ENCODE measurements at regions not wholly inside any gene's neighbourhood (a gene's known extent, or its start where the extent isn't known, plus 50 kb on each side); places are given as distances from the start of the nearest gene placed in this dataset.
"Not testable (repeated sequence)": the region's sequence is repeated elsewhere in the genome, so short reads cannot be mapped to it uniquely, and the experiment has no call there.

DNA sequence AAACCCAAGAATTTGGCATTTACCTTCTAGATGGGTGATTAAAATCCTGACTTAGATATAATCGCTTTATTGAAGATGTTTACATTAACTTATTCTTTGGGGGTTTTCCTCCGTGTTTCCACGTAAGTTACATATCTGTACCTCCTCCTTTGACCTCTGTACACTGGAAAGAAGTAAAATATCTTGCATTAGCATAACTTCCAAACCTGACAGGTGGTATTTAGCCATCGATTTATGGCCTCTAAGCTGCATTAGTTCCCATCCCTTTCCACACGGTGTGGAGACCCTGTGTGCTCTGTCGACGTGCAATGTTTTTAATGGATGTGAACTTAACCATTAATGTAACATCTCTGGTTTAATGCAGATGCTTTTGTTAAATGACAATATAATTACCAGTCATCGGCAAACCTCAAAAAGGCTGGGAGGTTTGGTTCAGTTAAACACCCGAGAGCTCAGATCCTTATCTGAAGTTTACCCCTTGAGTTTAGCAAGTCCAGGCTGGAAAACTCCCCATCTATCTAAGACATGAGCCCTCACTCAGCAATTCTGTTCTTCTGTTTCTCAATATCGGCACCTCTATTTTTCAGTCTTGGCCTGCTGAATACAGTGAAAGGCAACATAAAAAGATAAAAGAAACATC is 295.2 kb downstream of the GATA3 start:
- DNase-seq: no peak

DNA sequence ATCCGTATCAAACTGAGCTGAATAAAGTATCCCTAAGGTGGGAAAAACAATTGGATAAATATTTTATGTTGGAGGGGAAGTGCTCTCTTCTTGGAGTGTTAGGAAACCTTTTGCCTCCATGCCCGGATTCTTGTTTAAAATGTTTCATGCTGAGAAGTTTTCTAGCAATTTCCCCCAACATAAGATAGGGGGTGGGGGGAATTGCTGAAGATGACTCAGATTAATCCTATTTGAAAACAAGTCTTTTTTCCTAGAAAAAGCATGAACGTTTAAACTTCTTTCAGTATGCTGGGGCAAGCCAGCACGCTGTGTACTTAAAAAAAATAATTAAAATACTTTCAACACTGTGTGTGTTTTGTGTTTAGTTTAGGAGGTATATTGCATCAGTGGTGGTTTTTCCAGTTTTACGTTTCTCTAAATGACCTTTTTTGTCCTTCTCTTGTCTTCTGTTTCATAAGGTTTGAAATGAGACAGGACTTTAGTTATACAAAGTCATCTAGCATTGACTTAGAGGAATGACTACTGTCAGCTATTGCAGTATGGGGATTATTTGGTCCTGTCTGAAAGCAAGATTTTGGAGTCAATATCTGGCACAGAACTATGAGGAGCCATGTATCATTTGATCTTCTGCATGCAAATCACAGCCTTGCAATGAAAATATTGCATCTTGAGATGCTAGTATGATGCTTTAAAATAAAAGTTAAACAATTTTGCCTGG is 295.9 kb downstream of the GATA3 start:
- DNase-seq: no peak

DNA sequence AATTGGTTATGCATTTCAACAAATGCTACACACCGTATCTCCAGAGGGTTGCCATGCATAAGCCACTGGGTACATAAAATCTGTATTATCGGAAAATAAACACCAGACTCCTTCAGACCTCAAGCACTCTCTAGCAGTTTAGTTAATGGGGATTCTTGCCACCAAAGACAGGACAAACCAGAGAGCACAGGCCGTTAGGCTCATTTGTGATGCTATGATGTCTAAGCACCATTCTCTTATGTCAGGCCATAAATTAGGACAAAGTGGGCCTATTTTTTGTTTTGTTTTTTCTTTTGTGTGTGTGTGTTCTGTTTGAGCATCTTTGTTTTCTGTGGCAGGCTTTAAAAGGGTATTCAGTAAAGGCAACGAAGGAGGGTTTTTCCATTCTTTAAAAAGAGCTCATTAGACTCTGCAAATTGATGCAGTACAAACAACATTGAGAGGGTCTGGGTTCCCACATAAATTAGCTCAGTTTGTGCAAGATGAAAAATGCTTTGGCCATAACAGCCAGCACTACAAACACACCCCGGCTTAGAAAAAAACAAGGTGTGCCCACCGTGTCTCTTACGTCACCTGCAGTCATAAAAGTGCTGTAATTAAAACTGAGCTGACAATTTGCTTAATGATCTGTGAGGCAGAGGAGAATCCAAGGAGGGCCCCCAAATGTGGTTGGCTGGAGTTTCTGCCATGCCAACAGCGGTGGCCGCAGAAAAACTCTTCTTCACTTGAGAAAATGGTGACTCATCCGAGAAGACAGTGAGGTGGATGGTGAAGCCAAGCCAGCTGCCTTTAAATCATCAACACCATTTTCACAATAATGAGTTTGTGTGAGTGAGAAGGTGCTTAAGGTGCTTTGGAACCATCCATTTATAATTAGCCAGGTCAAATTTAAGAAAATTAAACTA is 297.9 kb downstream of the GATA3 start:
- DNase-seq: no peak

DNA sequence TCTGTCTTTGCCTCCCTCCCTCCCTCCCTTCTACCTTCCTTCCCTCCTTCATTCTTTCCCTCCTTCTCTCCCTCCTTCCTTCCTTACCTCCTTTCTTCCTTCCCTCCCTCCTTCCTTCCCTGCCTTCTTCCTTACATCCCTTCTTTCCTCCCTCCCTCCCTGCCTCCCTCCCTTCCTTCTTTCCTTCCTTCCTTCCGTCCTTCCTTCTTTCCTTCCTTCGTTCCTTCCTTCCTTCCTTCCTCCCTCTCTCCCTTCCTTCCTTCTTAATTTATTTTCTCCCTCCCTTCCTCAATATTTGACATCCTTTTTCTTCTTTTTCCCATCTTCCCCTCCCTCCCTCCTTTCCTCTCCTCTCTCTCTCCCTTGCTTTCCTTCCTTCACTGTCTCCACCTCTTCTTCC is 301.8 kb downstream of the GATA3 start:
- no peak for DNase-seq

- no peak for DNase-seq
Measured at GRCh38 chr10:8359467-8359866, 305.0 kb downstream of the GATA3 start.

DNA sequence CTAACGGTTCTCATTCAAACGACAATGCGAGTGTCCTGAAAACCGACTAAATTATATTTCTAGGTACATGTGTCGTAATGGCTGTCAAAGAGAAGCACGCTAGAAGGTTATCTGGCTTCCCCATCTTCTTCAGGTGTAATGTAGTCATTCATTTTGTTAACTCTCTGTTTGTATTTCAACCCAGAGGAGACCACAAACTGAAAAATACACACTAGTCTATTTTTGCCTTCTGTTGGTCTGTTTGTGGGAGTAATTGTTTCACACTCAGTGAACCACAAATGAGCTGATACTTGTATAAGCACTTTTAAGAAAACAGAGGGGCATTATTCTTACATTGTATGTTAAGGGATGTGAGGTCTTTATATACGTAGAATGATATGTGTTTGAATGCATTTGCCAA is 305.9 kb downstream of the GATA3 start:
- DNase-seq: no peak

DNA sequence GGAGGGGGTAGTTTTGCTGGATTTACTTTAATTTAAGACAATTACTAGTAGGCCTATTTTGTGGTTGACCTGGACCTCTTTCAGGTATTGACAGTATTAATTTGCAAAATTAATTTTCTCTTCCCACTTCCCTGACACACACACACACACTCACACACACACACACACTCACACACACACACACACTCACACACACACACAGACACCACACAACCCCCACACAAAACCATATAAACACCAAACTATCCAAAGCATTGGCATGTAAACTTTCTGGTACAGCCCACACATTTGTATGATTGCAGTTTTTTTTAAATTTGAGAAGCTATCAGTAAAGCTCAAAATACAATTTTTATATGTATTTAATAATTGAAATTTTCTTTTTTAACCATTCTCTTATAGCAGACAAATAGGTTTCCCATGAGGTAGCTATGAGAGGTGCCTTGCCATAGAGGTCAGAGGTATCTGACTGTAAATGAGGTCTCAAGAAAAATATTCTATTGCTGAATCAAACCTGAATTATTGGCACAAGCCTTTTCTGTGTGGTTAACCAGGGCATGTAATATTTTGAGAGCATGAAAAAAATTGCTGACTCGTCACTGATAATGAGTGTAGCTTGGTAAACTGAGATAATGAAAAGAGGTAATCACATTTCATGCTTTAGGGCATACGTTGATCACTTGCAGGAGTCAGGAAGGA is 306.5 kb downstream of the GATA3 start:
- no peak for DNase-seq

GRCh38 chr10:8361510-8361844 is 307.0 kb downstream of the GATA3 start:
- DNase-seq: peak in 1 of 2 experiments; percentile 16

DNA sequence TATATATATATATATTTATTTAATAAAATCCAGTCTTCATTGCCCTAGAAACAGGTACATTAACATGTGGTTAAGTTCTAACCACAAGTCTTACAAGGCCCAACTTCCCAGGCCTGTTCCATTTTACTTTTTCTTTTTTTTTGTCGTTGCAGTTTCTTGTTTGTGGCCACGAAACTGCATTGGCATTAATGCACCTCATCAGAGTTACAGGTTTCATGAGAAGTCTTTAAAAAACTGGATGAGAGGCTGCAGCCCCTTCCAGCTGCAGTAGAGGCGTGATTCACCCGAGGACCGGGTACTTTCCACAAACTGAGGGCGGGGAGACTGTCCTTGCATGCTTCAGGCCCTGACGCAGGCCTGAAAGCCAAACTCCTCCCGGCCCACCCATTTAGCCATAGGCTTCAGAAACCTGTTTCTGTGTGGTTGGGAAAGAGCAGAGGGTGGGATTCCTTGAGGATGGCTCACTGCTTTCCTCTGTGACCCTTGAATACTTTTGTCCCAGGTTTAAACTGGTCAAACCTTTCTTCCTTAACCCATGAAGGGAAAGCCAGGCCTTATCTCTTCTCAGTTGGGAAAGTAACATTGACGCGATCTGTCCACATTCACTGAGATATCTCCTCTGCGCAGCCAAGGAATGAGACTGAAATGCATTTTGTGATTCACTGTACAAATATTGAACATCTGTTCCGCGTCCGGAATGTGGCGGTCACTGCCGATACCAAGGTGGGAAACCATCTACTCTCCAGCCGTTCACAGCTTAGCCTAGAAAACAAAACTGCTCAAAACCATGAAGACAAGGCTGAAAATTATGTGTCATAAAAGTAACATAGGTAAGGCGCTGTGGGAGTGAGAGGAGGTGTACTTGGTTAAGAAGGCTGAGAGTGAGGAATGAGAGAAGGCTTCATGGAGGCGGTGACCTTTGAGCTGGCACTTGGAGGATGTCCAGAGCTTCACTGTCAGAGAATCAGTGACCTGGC is 311.7 kb downstream of the GATA3 start:
- DNase-seq: peak; percentile 61 to 71

- not testable (repeated sequence) for DNase-seq
Measured at GRCh38 chr10:8367672-8368411, 313.4 kb downstream of the GATA3 start.

DNA sequence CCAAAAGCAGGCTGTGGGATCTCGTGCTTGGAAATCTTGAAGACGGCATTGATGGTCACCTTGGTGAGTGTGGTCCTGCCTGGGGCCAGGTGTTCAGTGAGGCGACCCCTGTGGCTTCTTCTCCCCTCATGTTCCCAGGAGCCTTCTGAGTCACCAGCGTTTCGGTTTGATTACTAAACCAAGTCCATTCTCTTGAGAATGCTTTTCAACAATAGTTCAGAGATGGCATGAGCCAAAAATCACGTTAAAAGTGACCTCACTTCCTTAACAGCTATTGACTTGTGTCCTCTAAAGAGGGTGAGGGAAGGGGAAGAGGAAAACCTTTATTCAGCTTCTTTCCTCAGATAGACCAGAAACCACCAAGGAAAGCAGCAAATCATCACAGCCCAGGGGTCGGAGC is 315.2 kb downstream of the GATA3 start:
- no peak for DNase-seq

- no peak for DNase-seq
Measured at GRCh38 chr10:8374334-8374733, 319.8 kb downstream of the GATA3 start.

DNA sequence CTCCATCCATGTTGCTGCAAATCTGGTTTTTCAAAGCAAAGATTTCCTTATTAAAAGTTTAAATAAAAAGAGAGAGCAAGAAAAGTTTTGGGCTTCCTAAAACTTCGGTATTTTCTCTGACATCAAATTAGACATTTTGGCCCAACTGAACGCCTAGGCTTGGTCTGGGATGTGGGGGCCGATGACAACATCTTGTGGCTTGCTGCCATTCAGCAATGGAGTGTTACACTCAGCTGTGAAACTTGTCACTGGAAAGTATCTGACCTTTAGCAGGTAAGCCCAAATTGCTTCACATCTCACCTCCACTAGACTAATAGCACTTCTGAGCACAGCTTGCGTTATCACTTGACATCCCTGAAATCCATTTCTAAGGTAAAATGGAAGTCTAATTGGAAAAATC is 320.6 kb downstream of the GATA3 start:
- DNase-seq: no peak

DNA sequence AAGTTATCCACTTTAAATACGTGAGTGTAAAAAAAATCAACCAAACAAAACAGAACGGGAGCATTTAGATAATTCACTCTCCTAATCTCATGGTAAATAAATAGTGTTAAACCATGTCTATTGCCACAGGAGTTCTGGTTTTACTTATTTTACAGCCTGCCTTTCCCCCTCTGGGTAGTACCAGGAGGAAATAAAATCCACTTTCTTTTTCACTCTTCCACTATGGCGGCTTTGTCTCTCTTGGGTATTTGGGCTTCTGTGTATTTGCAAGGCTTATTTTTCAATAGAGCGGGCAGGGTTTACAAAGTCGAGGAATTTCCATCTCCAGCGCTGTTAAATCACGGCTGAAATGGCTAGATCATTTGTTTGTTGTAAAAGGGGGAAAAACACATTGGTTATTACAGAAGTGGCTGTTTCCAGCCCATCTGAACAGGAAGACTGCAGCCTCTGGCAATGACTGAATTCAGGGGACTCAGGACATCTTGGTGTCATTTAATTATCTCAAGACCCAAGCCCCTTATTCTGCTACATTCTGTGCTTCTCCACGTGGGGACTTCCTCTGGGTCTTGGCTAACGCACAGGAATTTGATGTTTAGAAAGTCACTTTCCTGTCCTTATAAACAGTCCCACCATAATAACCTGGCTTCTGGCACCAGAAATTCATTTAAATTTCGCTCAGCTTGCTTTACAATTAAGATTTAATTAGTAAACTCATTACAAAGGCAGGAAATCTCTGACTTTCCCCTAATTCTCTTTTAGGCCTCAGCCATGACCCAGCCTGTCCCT is 323.9 kb downstream of the GATA3 start:
- DNase-seq: no peak

GRCh38 chr10:8379906-8380832 is 325.7 kb downstream of the GATA3 start:
- no peak for DNase-seq

GRCh38 chr10:8380833-8381496 is 326.5 kb downstream of the GATA3 start:
- no peak for DNase-seq

- DNase-seq: no peak
Measured at GRCh38 chr10:8386781-8387180, 332.3 kb downstream of the GATA3 start.

DNA sequence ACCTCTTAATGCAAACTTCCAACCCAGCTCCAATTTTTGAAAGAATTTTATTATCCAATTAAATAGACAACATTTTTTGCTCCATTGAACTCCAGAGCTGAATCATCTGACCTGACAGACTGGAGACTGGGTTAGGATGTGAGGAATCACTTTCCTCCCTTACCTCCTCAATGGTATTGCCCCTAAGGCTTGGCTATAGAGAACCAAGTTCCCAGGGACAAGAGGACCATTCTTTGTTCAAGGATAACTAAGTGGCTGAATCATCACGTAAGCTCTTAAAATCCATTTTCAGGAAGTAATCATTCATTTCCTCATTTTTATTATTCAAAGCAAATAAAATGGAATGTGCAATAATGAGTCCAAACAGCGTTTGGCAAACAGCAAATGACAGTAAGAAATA is 335.1 kb downstream of the GATA3 start:
- no peak for DNase-seq

DNA sequence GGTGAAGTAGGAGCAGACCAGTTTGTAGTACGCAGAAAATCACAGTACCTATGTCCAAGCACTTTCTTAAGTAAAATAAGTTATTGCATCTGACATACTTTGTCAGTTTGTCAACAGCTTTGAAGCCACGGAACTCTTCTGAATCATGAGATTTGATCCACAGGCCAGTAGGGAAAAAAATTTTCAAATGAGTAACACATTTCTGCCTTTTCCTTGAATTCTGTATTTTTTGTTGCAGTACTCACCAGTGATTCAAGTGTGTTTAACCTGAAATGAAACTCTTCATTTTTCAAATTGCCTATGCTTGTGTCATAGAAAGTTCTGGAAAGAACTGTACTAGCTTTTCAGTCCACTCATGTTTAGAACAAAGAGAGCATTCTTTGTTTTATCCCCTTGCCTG is 337.7 kb downstream of the GATA3 start:
- no peak for DNase-seq
